ENCODE measurements at regions not wholly inside any gene's neighbourhood (a gene's known extent, or its start where the extent isn't known, plus 50 kb on each side); places are given as distances from the start of the nearest gene placed in this dataset.

DNA sequence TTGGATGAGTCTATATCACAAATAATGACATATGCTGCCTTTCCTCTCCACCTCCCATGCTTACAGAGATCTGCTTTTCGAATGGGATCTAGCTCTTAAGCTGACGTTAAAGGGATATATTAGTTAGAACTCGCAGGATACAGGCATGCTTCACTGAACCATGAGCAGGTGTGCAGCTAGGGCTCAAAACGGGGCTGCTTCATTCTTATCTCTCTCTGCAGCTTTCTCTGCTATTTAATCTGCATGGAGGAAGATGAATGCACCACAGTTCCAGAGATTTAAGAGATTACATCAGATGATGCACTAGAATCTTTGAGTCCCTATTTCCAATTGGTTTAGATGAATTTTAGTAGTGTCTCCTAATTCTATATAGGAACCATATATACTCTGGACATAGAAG lies 327.0 kb downstream of the RAD51AP2 start:
- TF ChIP-seq EZH2 (IDR thresholded peaks at IDR 0.05; ENCODE audit: borderline replicate concordance) (no peak), EZH2phosphoT487 (IDR thresholded peaks at IDR 0.05; ENCODE audit: low read depth, severe bottlenecking, unreplicated experiment) (no peak)
- TF ChIP-seq, protein P1, sequence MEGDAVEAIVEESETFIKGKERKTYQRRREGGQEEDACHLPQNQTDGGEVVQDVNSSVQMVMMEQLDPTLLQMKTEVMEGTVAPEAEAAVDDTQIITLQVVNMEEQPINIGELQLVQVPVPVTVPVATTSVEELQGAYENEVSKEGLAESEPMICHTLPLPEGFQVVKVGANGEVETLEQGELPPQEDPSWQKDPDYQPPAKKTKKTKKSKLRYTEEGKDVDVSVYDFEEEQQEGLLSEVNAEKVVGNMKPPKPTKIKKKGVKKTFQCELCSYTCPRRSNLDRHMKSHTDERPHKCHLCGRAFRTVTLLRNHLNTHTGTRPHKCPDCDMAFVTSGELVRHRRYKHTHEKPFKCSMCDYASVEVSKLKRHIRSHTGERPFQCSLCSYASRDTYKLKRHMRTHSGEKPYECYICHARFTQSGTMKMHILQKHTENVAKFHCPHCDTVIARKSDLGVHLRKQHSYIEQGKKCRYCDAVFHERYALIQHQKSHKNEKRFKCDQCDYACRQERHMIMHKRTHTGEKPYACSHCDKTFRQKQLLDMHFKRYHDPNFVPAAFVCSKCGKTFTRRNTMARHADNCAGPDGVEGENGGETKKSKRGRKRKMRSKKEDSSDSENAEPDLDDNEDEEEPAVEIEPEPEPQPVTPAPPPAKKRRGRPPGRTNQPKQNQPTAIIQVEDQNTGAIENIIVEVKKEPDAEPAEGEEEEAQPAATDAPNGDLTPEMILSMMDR (IDR thresholded peaks at IDR 0.05; ENCODE audit: poor library complexity), result no peak
- 69% methylated on average over 4 of the region's 4 CpGs for WGBS (ENCODE audit: low lambda C conversion rate, missing lambda C conversion rate)
- H3K9me3 ChIP-seq (ENCODE audit: low read depth), result no peaks in the 10 kb centered on the region

DNA sequence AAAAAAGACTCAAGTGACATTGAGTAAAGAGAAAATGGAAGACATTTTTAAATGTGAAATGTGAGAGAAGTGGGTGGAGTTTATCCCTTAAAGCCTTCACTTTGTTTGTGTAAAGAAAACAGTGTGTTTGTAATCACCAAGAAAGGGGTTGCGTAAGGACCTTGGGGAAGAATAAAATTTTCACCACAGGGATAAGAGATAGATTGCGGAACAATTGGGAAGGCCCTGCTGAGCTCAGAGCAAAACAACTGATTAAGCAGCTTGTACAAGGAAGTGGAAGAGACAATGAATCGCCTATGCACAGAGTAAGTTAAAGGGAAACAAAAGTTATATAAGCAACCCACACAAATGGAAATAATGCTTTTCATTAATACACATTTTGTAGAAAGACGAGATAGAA lies 327.7 kb downstream of the RAD51AP2 start:
- DNase-seq (ENCODE audit: low spot score), result no peak
- Histone ChIP-seq H2AFZ (no peak overlapping the region), H3K4me2 (no peak overlapping the region), H4K20me1 (ENCODE audit: insufficient read depth, poor library complexity, severe bottlenecking) (no peaks in the 10 kb centered on the region), H3K4me3 (no peak overlapping the region), H3K9me2 (replicated peaks; ENCODE audit: insufficient read depth) (no peaks in the 10 kb centered on the region), H3K27me3 (no peaks in the 10 kb centered on the region), H3K9me3 (ENCODE audit: low read depth) (no peaks in the 10 kb centered on the region), H3K79me2 (no peaks in the 10 kb centered on the region), H3K4me1 (ENCODE audit: insufficient read depth) (no peaks in the 10 kb centered on the region), H3K27ac (no peak overlapping the region), H3K36me3 (replicated peaks; ENCODE audit: insufficient read depth, low read depth) (no peaks in the 10 kb centered on the region)
- TF ChIP-seq EZH2 (IDR thresholded peaks at IDR 0.05; ENCODE audit: borderline replicate concordance) (no peak), EZH2phosphoT487 (IDR thresholded peaks at IDR 0.05; ENCODE audit: low read depth, severe bottlenecking, unreplicated experiment) (no peak)
- TF ChIP-seq, protein P1 (IDR thresholded peaks at IDR 0.05; ENCODE audit: poor library complexity), result no peak
- WGBS (ENCODE audit: low lambda C conversion rate, missing lambda C conversion rate), result 80% methylated on average over 4 of the region's 4 CpGs

More for the DNA sequence above, 327.0 kb downstream of the RAD51AP2 start:
- DNase-seq (ENCODE audit: low spot score), result no peak
- H3K9me2 ChIP-seq (replicated peaks; ENCODE audit: insufficient read depth), result no peaks in the 10 kb centered on the region
- H3K36me3 ChIP-seq (replicated peaks; ENCODE audit: insufficient read depth, low read depth), result no peaks in the 10 kb centered on the region
- H2AFZ ChIP-seq, result no peak overlapping the region
- H3K4me2 ChIP-seq, result no peak overlapping the region
- H3K79me2 ChIP-seq, result no peaks in the 10 kb centered on the region
- H4K20me1 ChIP-seq (ENCODE audit: insufficient read depth, poor library complexity, severe bottlenecking), result no peaks in the 10 kb centered on the region
- H3K4me3 ChIP-seq, result no peak overlapping the region
- no peaks in the 10 kb centered on the region for H3K27me3 ChIP-seq
- H3K27ac ChIP-seq, result no peak overlapping the region
- no peaks in the 10 kb centered on the region for H3K4me1 ChIP-seq (ENCODE audit: insufficient read depth)

DNA sequence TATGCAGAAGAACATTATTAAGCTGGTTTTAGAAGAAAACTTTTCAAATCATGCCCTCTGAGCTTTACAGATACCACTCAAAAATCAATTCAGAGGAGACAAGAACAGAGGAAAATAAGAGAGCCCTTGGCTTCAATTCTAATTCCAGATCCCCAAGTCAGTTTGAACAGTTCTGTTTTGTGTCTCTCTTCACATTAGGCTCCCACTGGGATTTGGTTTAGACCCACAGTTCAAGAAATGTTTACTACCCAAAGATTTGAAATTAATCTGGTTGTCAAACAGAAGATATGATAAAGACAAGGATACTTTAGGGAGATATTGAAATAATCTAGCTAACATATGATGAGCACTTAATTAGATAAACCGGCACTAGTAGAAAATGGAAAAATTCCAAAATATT lies 329.5 kb downstream of the RAD51AP2 start:
- Histone ChIP-seq H3K36me3 (replicated peaks; ENCODE audit: insufficient read depth, low read depth) (no peaks in the 10 kb centered on the region), H3K27me3 (no peaks in the 10 kb centered on the region), H3K27ac (no peak overlapping the region), H2AFZ (no peak overlapping the region), H3K79me2 (no peaks in the 10 kb centered on the region), H3K9me3 (ENCODE audit: low read depth) (no peaks in the 10 kb centered on the region), H4K20me1 (ENCODE audit: insufficient read depth, poor library complexity, severe bottlenecking) (no peaks in the 10 kb centered on the region), H3K4me2 (no peak overlapping the region), H3K9me2 (replicated peaks; ENCODE audit: insufficient read depth) (no peaks in the 10 kb centered on the region), H3K4me1 (ENCODE audit: insufficient read depth) (no peaks in the 10 kb centered on the region), H3K4me3 (no peak overlapping the region)
- DNase-seq (ENCODE audit: low spot score), result no peak
- TF ChIP-seq, protein P1 (IDR thresholded peaks at IDR 0.05; ENCODE audit: poor library complexity), result no peak
- TF ChIP-seq EZH2phosphoT487 (IDR thresholded peaks at IDR 0.05; ENCODE audit: low read depth, severe bottlenecking, unreplicated experiment) (no peak), EZH2 (IDR thresholded peaks at IDR 0.05; ENCODE audit: borderline replicate concordance) (no peak)
- WGBS (ENCODE audit: low lambda C conversion rate, missing lambda C conversion rate), result 77% methylated on average over 1 of the region's 1 CpG

DNA sequence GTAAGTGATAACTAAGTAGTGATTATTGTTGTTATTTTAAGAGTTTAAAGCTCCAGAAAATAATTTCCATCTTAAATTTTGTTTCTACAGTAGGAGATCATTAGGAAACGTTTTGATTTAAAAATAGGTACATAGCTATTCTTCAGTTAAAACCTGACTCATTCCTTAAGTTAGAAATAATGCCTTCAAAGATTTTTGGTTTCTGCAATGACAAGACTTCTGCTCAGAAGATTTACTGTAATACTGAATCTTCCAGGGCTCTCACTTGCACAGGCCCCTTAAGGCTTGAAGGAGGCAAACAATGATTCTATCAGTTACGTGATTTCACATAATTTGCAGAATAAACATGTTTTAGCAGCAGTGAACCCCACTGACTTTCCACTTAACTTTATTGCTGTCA lies 333.7 kb downstream of the RAD51AP2 start:
- 79% methylated on average over 2 of the region's 2 CpGs for WGBS (ENCODE audit: low lambda C conversion rate, missing lambda C conversion rate)
- H3K4me2 ChIP-seq, result no peak overlapping the region
- H4K20me1 ChIP-seq (ENCODE audit: insufficient read depth, poor library complexity, severe bottlenecking), result no peaks in the 10 kb centered on the region
- H3K36me3 ChIP-seq (replicated peaks; ENCODE audit: insufficient read depth, low read depth), result no peaks in the 10 kb centered on the region
- H3K9me2 ChIP-seq (replicated peaks; ENCODE audit: insufficient read depth), result no peaks in the 10 kb centered on the region
- no peaks in the 10 kb centered on the region for H3K9me3 ChIP-seq (ENCODE audit: low read depth)
- no peak overlapping the region for H3K27ac ChIP-seq
- H3K79me2 ChIP-seq, result no peaks in the 10 kb centered on the region
- no peaks in the 10 kb centered on the region for H3K27me3 ChIP-seq
- DNase-seq (ENCODE audit: low spot score), result no peak
- H3K4me3 ChIP-seq, result no peak overlapping the region
- H3K4me1 ChIP-seq (ENCODE audit: insufficient read depth), result no peaks in the 10 kb centered on the region
- TF ChIP-seq, protein P1 (IDR thresholded peaks at IDR 0.05; ENCODE audit: poor library complexity), result no peak
- no peak for TF ChIP-seq EZH2phosphoT487 (IDR thresholded peaks at IDR 0.05; ENCODE audit: low read depth, severe bottlenecking, unreplicated experiment)
- TF ChIP-seq EZH2 (IDR thresholded peaks at IDR 0.05; ENCODE audit: borderline replicate concordance), result no peak
- H2AFZ ChIP-seq, result no peak overlapping the region

All from hepatocyte (in vitro differentiated cells).